RPMI7951 (cell line): ENCODE measurements at regions not wholly inside any gene's neighbourhood (a gene's known extent, or its start where the extent isn't known, plus 50 kb on each side); places are given as distances from the start of the nearest gene placed in this dataset.
"Not testable (repeated sequence)": the region's sequence is repeated elsewhere in the genome, so short reads cannot be mapped to it uniquely, and the experiment has no call there.

Experiments used
- DNase-seq: peaks from one replicate; pipeline ENCODE4 v3.0.0-alpha.2; 2012; ENCODE audit warnings: low read depth

GRCh38 chr5:92181656-92182055 is 798.5 kb upstream of the ARRDC3 start:
- DNase-seq = no peak

- no peak for DNase-seq
Measured at GRCh38 chr5:92180391-92180790, 797.3 kb upstream of the ARRDC3 start.

- DNase-seq = no peak
Measured at GRCh38 chr5:92179651-92180050, 796.5 kb upstream of the ARRDC3 start.

GRCh38 chr5:92177926-92178487 is 794.9 kb upstream of the ARRDC3 start:
- no peak for DNase-seq

GRCh38 chr5:92163906-92164305 is 780.8 kb upstream of the ARRDC3 start:
- no peak for DNase-seq

GRCh38 chr5:92147798-92148197 is 764.7 kb upstream of the ARRDC3 start:
- no peak for DNase-seq

GRCh38 chr5:92147266-92147665 is 764.1 kb upstream of the ARRDC3 start:
- no peak for DNase-seq

- DNase-seq = no peak
Measured at GRCh38 chr5:92145852-92146251, 762.7 kb upstream of the ARRDC3 start.

- DNase-seq = no peak
Measured at GRCh38 chr5:92144824-92145223, 761.7 kb upstream of the ARRDC3 start.

- not testable (repeated sequence) for DNase-seq
Measured at GRCh38 chr5:92132294-92132908, 749.3 kb upstream of the ARRDC3 start.

GRCh38 chr5:92126182-92126581 is 743.1 kb upstream of the ARRDC3 start:
- no peak for DNase-seq

GRCh38 chr5:92119110-92119509 is 736.0 kb upstream of the ARRDC3 start:
- no peak for DNase-seq

- no peak for DNase-seq
Measured at GRCh38 chr5:92106808-92107207, 723.7 kb upstream of the ARRDC3 start.

- DNase-seq = no peak
Measured at GRCh38 chr5:92104126-92104525, 721.0 kb upstream of the ARRDC3 start.

- no peak for DNase-seq
Measured at GRCh38 chr5:92102313-92102712, 719.2 kb upstream of the ARRDC3 start.

GRCh38 chr5:92092239-92092638 is 709.1 kb upstream of the ARRDC3 start:
- no peak for DNase-seq

- DNase-seq = no peak
Measured at GRCh38 chr5:92086059-92086811, 703.1 kb upstream of the ARRDC3 start.

- no peak for DNase-seq
Measured at GRCh38 chr5:92081958-92082712, 699.0 kb upstream of the ARRDC3 start.

GRCh38 chr5:92070786-92071185 is 687.7 kb upstream of the ARRDC3 start:
- no peak for DNase-seq

GRCh38 chr5:92064993-92065392 is 681.9 kb upstream of the ARRDC3 start:
- DNase-seq = no peak

GRCh38 chr5:92051741-92052140 is 668.6 kb upstream of the ARRDC3 start:
- no peak for DNase-seq

- DNase-seq = no peak
Measured at GRCh38 chr5:92050970-92051369, 667.9 kb upstream of the ARRDC3 start.
